Calu3 (cell line): ENCODE measurements at regions not wholly inside any gene's neighbourhood (a gene's known extent, or its start where the extent isn't known, plus 50 kb on each side); places are given as distances from the start of the nearest gene placed in this dataset.

ENCODE experiments used
- BruUV-seq: library from RNA; stranded (reverse); fragments of 400-500 nt; replicated peaks from 2 replicates; lab custom pipeline; 2021; lab: Mats Ljungman, UMichigan
- CTCF ChIA-PET: fragments of 300-600 bp; sonication (Branson Sonifier 250); formaldehyde crosslinking; loops from one replicate; lab custom pipeline; 2022; ENCODE audit warnings: antibody characterized with exemption; lab: Charles Lee
- DNase-seq: peaks from one replicate; pipeline ENCODE4 v3.0.0; 2022
- H3K27ac Mint-ChIP-seq: one replicate; pipeline ENCODE4 v1.8.0; 2022; ENCODE audit warnings: mixed read lengths; ENCODE audit not compliant: unreplicated experiment
- H3K27me3 Mint-ChIP-seq: one replicate; pipeline ENCODE4 v1.8.0; 2022; ENCODE audit warnings: mixed read lengths; ENCODE audit not compliant: unreplicated experiment
- H3K36me3 Mint-ChIP-seq: one replicate; pipeline ENCODE4 v1.8.0; 2022; ENCODE audit warnings: mild to moderate bottlenecking, moderate library complexity, mixed read lengths; ENCODE audit not compliant: insufficient read depth, unreplicated experiment
- H3K4me1 Mint-ChIP-seq: one replicate; pipeline ENCODE4 v1.8.0; 2022; ENCODE audit warnings: mild to moderate bottlenecking, low read depth, mixed read lengths; ENCODE audit not compliant: unreplicated experiment
- H3K4me3 Mint-ChIP-seq: one replicate; pipeline ENCODE4 v1.8.0; 2022; ENCODE audit warnings: mild to moderate bottlenecking, low read depth, moderate library complexity, mixed read lengths; ENCODE audit not compliant: unreplicated experiment
- H3K9me3 Mint-ChIP-seq: one replicate; pipeline ENCODE4 v1.8.0; 2022; ENCODE audit warnings: low read depth, mixed read lengths; ENCODE audit not compliant: unreplicated experiment
- CTCF ChIP-seq: fragments of 200-600 bp; IDR thresholded peaks from one replicate; pipeline ENCODE4 v1.8.0; 2022; ENCODE audit warnings: antibody characterized with exemption; ENCODE audit not compliant: unreplicated experiment
- intact Hi-C: fragments of 100-400 bp; cut with micrococcal nuclease; formaldehyde crosslinking; loops from one replicate; pipeline ENCODE4 v1.10.0; 2022; ENCODE audit not compliant: unreplicated experiment

- no peak for TF ChIP-seq CTCF
- no peak for DNase-seq
- BruUV-seq: no TSS peak
- H3K27ac Mint-ChIP-seq: no peak overlapping the region
- intact Hi-C loops: no loop called here
- CTCF ChIA-PET: no interaction called here
- peaks cover 20% of the 10 kb centered on the region for H3K9me3 Mint-ChIP-seq
- H3K4me3 Mint-ChIP-seq: no peak overlapping the region
- no peaks in the 10 kb centered on the region for H3K36me3 Mint-ChIP-seq
- no peaks in the 10 kb centered on the region for H3K4me1 Mint-ChIP-seq
- no peaks in the 10 kb centered on the region for H3K27me3 Mint-ChIP-seq
Measured at GRCh38 chr16:7957151-7957550, 624.5 kb downstream of the RBFOX1 start.

- Mint-ChIP-seq H3K27ac (no peak overlapping the region), H3K9me3 (peaks cover 16% of the 10 kb centered on the region), H3K36me3 (no peaks in the 10 kb centered on the region), H3K4me1 (no peaks in the 10 kb centered on the region), H3K4me3 (no peak overlapping the region), H3K27me3 (no peaks in the 10 kb centered on the region)
- TF ChIP-seq CTCF: no peak
- no peak for DNase-seq
- BruUV-seq: no TSS peak
- intact Hi-C loops: no loop called here
- CTCF ChIA-PET: no interaction called here
Measured at GRCh38 chr16:7953360-7953759, 620.7 kb downstream of the RBFOX1 start.

DNA sequence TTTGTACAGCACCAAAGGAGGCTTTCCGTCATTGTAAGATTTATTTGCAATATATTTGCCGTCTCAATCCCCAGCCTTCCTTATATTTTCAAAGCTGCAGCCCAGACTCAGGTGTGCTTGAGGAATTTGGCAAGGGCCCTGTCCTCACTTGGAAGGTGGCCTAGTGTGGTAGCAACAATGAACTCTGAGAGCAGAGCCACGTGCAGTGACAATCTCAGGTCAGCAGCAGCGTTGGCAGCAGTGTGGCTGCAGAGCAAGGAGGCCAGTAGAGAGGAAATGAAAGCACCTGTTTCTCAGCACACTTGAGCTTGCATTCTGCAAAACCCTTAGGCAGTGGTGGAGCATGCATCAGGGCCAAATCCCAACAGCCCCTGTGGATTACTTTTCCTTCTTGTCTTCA lies 613.5 kb downstream of the RBFOX1 start:
- no TSS peak for BruUV-seq
- H3K27ac Mint-ChIP-seq: no peak overlapping the region
- intact Hi-C loops: no loop called here
- peaks cover 7% of the 10 kb centered on the region for H3K9me3 Mint-ChIP-seq
- no peaks in the 10 kb centered on the region for H3K27me3 Mint-ChIP-seq
- CTCF ChIA-PET: no interaction called here
- no peak overlapping the region for H3K4me3 Mint-ChIP-seq
- H3K4me1 Mint-ChIP-seq: no peaks in the 10 kb centered on the region
- H3K36me3 Mint-ChIP-seq: no peaks in the 10 kb centered on the region
- DNase-seq: no peak
- no peak for TF ChIP-seq CTCF

DNA sequence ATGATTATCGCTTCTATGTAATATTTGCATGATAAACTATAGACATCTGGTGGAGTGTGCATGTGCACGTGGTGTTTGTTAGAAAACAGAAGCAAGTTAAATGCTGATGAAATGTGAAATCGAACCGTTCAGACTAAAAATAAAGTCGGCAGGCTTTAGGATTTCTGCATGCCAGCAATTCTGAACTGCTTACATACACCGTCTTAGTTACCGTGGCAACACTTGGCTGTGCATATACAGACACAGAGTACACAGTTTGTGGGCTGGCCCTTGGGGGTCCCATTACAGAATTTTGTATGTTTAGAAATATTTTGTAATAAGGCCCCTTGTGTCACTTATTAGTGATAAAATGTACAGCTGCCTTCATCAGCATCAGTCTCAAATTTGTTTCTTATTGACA lies 605.5 kb downstream of the RBFOX1 start:
- Mint-ChIP-seq H3K27me3 (no peaks in the 10 kb centered on the region), H3K4me3 (no peak overlapping the region), H3K27ac (no peak overlapping the region), H3K4me1 (no peaks in the 10 kb centered on the region), H3K36me3 (no peaks in the 10 kb centered on the region), H3K9me3 (peaks cover 14% of the 10 kb centered on the region)
- DNase-seq: no peak
- no peak for TF ChIP-seq CTCF
- CTCF ChIA-PET: no interaction called here
- intact Hi-C loops: no loop called here
- no TSS peak for BruUV-seq

- intact Hi-C loops: no loop called here
- Mint-ChIP-seq H3K27ac (no peak overlapping the region), H3K36me3 (no peaks in the 10 kb centered on the region), H3K9me3 (peaks cover 8% of the 10 kb centered on the region), H3K4me1 (no peaks in the 10 kb centered on the region), H3K4me3 (no peak overlapping the region), H3K27me3 (no peaks in the 10 kb centered on the region)
- DNase-seq: no peak
- CTCF ChIA-PET: no interaction called here
- no peak for TF ChIP-seq CTCF
- no TSS peak for BruUV-seq
Measured at GRCh38 chr16:7921345-7921744, 588.7 kb downstream of the RBFOX1 start.
